Small intestine (tissue), 7 donors: ENCODE measurements at regions not wholly inside any gene's neighbourhood (a gene's known extent, or its start where the extent isn't known, plus 50 kb on each side); places are given as distances from the start of the nearest gene placed in this dataset.

ENCODE experiments used
- DNase-seq, 2 donors: peaks; one replicate each; pipeline versions ENCODE4 v3.0.0 to v3.0.0-alpha.2; 2013
- FAIRE-seq: peaks from 2 replicates; lab custom pipeline; 2012; peaks lifted over from hg19 to GRCh38; lab: Jason Lieb, UNC
- H3K27ac ChIP-seq, 3 donors: one replicate each; pipeline ENCODE4 v1.5.1; 2013; ENCODE audit warnings: low read length in 2 of 3, mild to moderate bottlenecking in 2 of 3, control low read depth in 1 of 3, inconsistent platforms in 1 of 3, low read depth in 1 of 3, moderate library complexity in 1 of 3
- H3K27me3 ChIP-seq, 3 donors: one replicate each; pipeline ENCODE4 v1.6.1; 2013; ENCODE audit warnings: low read length in 3 of 3, inconsistent platforms in 1 of 3; ENCODE audit not compliant: control insufficient read depth in 3 of 3, insufficient read depth in 3 of 3
- H3K36me3 ChIP-seq, 3 donors: one replicate each; pipeline ENCODE4 v1.6.1; 2013; ENCODE audit warnings: low read length in 3 of 3, inconsistent platforms in 1 of 3, low read depth in 1 of 3, mild to moderate bottlenecking in 1 of 3, moderate library complexity in 1 of 3; ENCODE audit not compliant: control insufficient read depth in 3 of 3, insufficient read depth in 2 of 3
- H3K4me1 ChIP-seq, 3 donors: one replicate each; pipeline ENCODE4 v1.6.1; 2013; ENCODE audit warnings: low read length in 2 of 3, inconsistent platforms in 1 of 3, low read depth in 1 of 3, mild to moderate bottlenecking in 1 of 3, moderate library complexity in 1 of 3; ENCODE audit not compliant: control insufficient read depth in 3 of 3, insufficient read depth in 2 of 3
- H3K4me3 ChIP-seq, 3 donors: one replicate each; pipeline ENCODE4 v1.5.1; 2013; ENCODE audit warnings: low read length in 3 of 3, control low read depth in 1 of 3, inconsistent platforms in 1 of 3, low read depth in 1 of 3, mild to moderate bottlenecking in 1 of 3, moderate library complexity in 1 of 3
- H3K9me3 ChIP-seq, 2 donors: one replicate each; pipeline ENCODE4 v1.6.1; 2013; ENCODE audit warnings: low read depth in 1 of 2, low read length in 1 of 2; ENCODE audit not compliant: control insufficient read depth in 2 of 2, insufficient read depth in 1 of 2
- WGBS, 3 donors: extraction: QIAGEN DNeasy Blood & Tissue Kit; methylation state at CpG; one replicate each; pipeline ENCODE4 v1.1.7; 2013; 5-methylcytosine and 5-hydroxymethylcytosine counted together
- donor health status: healthy with polysubstance abuse.
- donor health status: control.
- donor health status: control.
- donor health status: Bipolar disorder and iron deficiency.
- donor health status: healthy.

- Histone ChIP-seq H3K27ac (no peak overlapping the region), H3K4me1 (no peaks in the 10 kb centered on the region), H3K27me3 (peaks cover 0 to 8% (median 0%) of the 10 kb centered on the region in 3 donors), H3K4me3 (no peak overlapping the region), H3K36me3 (no peaks in the 10 kb centered on the region), H3K9me3 (peaks cover 0 to 3% of the 10 kb centered on the region in 2 donors)
- FAIRE-seq (no peak), DNase-seq (no peak)
- 66 to 76% (median 68%) methylated on average over 4 of the region's 4 CpGs for WGBS, 3 donors
These were observed 1370.7 kb upstream of the TMEM132C start for GRCh38 chr12:126895951-126896913.

- WGBS, 3 donors: 15 to 38% (median 29%) methylated on average over 1 of the region's 1 CpG
- no peak for FAIRE-seq
These were observed 1369.9 kb upstream of the TMEM132C start for GRCh38 chr12:126897102-126897501.

GRCh38 chr12:126897778-126898177, 1369.2 kb upstream of the TMEM132C start:
- no peaks in the 10 kb centered on the region for H3K4me1 ChIP-seq
- FAIRE-seq: no peak
- no peaks in the 10 kb centered on the region for H3K36me3 ChIP-seq
- WGBS, 3 donors: 78 to 93% (median 90%) methylated on average over 5 of the region's 5 CpGs
- peaks cover 0 to 8% (median 0%) of the 10 kb centered on the region in 3 donors for H3K27me3 ChIP-seq
- H3K27ac ChIP-seq: no peak overlapping the region
- H3K9me3 ChIP-seq: no peaks in the 10 kb centered on the region
- H3K4me3 ChIP-seq: no peak overlapping the region
- no peak for DNase-seq

More at GRCh38 chr12:126897102-126897501, 1369.9 kb upstream of the TMEM132C start:
- Histone ChIP-seq H3K9me3 (no peaks in the 10 kb centered on the region), H3K27me3 (peaks cover 0 to 8% (median 0%) of the 10 kb centered on the region in 3 donors), H3K27ac (no peak overlapping the region), H3K36me3 (no peaks in the 10 kb centered on the region), H3K4me1 (no peaks in the 10 kb centered on the region), H3K4me3 (no peak overlapping the region)
- DNase-seq: no peak

- Histone ChIP-seq H3K9me3 (no peaks in the 10 kb centered on the region), H3K4me1 (no peaks in the 10 kb centered on the region), H3K36me3 (no peaks in the 10 kb centered on the region), H3K27ac (no peak overlapping the region), H3K27me3 (peaks cover 0 to 8% (median 0%) of the 10 kb centered on the region in 3 donors), H3K4me3 (no peak overlapping the region)
- 78 to 84% (median 81%) methylated on average over 4 of the region's 4 CpGs for WGBS, 3 donors
- FAIRE-seq (no peak), DNase-seq (no peak)
These were observed 1368.4 kb upstream of the TMEM132C start for GRCh38 chr12:126898562-126898961.

GRCh38 chr12:126899926-126900792, 1366.8 kb upstream of the TMEM132C start:
- Histone ChIP-seq H3K4me3 (no peak overlapping the region), H3K9me3 (no peaks in the 10 kb centered on the region), H3K27ac (no peak overlapping the region), H3K27me3 (peaks cover 0 to 8% (median 0%) of the 10 kb centered on the region in 3 donors), H3K4me1 (no peaks in the 10 kb centered on the region), H3K36me3 (no peaks in the 10 kb centered on the region)
- 53 to 68% (median 64%) methylated on average over 31 of the region's 31 CpGs for WGBS, 3 donors
- DNase-seq: no peak
- FAIRE-seq: no peak

- Histone ChIP-seq H3K36me3 (no peaks in the 10 kb centered on the region), H3K9me3 (no peaks in the 10 kb centered on the region), H3K4me1 (no peaks in the 10 kb centered on the region), H3K27ac (no peak overlapping the region), H3K27me3 (peaks cover 0 to 8% (median 0%) of the 10 kb centered on the region in 3 donors), H3K4me3 (no peak overlapping the region)
- DNase-seq (no peak), FAIRE-seq (no peak)
- WGBS, 3 donors: 68 to 73% (median 72%) methylated on average over 9 of the region's 9 CpGs
These were observed 1363.7 kb upstream of the TMEM132C start for GRCh38 chr12:126903027-126903876.

- WGBS, 3 donors: 93 to 98% (median 93%) methylated on average over 2 of the region's 2 CpGs
- FAIRE-seq: no peak
- no peaks in the 10 kb centered on the region for H3K36me3 ChIP-seq
- no peaks in the 10 kb centered on the region for H3K9me3 ChIP-seq
- H3K27ac ChIP-seq: no peak overlapping the region
- H3K27me3 ChIP-seq: no peaks in the 10 kb centered on the region
- no peaks in the 10 kb centered on the region for H3K4me1 ChIP-seq
- no peak overlapping the region for H3K4me3 ChIP-seq
- no peak for DNase-seq
These were observed 1361.2 kb upstream of the TMEM132C start for GRCh38 chr12:126905752-126906151.
